ENCODE measurements at regions not wholly inside any gene's neighbourhood (a gene's known extent, or its start where the extent isn't known, plus 50 kb on each side); places are given as distances from the start of the nearest gene placed in this dataset.

DNA sequence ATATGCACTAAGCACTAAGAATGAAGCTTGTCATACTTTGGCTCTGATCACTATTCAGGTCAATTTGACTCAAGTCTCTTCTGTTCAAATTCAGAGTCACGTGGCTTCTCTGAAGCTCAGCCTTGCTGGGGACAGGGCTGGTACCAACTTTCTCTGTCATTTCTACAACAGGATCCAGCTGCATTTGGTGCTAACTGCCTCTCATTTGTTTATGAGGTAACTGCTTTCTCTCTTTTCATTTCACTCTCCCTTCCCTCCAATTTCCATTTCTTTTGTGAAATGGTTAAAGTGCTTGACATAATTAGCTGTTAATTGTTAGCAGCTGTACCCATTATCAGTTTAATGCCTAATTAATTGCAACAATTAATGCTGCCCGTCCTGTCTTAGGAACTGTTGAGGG lies 259.7 kb upstream of the PLET1 start:
- TF ChIP-seq SP1 (IDR thresholded peaks at IDR 0.05) (no peak), GABPA (IDR thresholded peaks at IDR 0.05 in 1 of 2, conservative IDR thresholded peaks at IDR 0.05 in 1 of 2) (no peak)
- TF ChIP-seq, protein P1, sequence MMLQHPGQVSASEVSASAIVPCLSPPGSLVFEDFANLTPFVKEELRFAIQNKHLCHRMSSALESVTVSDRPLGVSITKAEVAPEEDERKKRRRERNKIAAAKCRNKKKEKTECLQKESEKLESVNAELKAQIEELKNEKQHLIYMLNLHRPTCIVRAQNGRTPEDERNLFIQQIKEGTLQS (IDR thresholded peaks at IDR 0.05): no peak
- TF ChIP-seq, protein P2, sequence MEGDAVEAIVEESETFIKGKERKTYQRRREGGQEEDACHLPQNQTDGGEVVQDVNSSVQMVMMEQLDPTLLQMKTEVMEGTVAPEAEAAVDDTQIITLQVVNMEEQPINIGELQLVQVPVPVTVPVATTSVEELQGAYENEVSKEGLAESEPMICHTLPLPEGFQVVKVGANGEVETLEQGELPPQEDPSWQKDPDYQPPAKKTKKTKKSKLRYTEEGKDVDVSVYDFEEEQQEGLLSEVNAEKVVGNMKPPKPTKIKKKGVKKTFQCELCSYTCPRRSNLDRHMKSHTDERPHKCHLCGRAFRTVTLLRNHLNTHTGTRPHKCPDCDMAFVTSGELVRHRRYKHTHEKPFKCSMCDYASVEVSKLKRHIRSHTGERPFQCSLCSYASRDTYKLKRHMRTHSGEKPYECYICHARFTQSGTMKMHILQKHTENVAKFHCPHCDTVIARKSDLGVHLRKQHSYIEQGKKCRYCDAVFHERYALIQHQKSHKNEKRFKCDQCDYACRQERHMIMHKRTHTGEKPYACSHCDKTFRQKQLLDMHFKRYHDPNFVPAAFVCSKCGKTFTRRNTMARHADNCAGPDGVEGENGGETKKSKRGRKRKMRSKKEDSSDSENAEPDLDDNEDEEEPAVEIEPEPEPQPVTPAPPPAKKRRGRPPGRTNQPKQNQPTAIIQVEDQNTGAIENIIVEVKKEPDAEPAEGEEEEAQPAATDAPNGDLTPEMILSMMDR (IDR thresholded peaks at IDR 0.05; ENCODE audit: low read depth, low read length, missing input control): no peak

Data from liver (tissue), 3 donors.